ENCODE measurements at regions not wholly inside any gene's neighbourhood (a gene's known extent, or its start where the extent isn't known, plus 50 kb on each side); places are given as distances from the start of the nearest gene placed in this dataset.
A peak's percentile ranks its signal among the peaks of the same experiment; 100 is the strongest.

GRCh38 chr1:221945669-221946068 lies 203.8 kb upstream of the DUSP10 start:
- DNase-seq, result no peak

GRCh38 chr1:221944247-221944870 lies 202.5 kb upstream of the DUSP10 start:
- DNase-seq, result no peak

- no peak for DNase-seq
Measured at GRCh38 chr1:221940631-221941030, 198.7 kb upstream of the DUSP10 start.

GRCh38 chr1:221939607-221940006 lies 197.7 kb upstream of the DUSP10 start:
- no peak for DNase-seq

- no peak for DNase-seq
Measured at GRCh38 chr1:221937155-221937953, 195.5 kb upstream of the DUSP10 start.

GRCh38 chr1:221933814-221934213 lies 191.9 kb upstream of the DUSP10 start:
- DNase-seq, result no peak

- no peak for DNase-seq
Measured at GRCh38 chr1:221926441-221926840, 184.6 kb upstream of the DUSP10 start.

- peak; percentile 7 for DNase-seq
Measured at GRCh38 chr1:221925947-221926346, 184.1 kb upstream of the DUSP10 start.

- DNase-seq, result no peak
Measured at GRCh38 chr1:221923929-221924598, 182.2 kb upstream of the DUSP10 start.

- no peak for DNase-seq
Measured at GRCh38 chr1:221921936-221922335, 180.0 kb upstream of the DUSP10 start.

GRCh38 chr1:221919743-221920142 lies 177.9 kb upstream of the DUSP10 start:
- DNase-seq, result no peak

GRCh38 chr1:221919341-221919740 lies 177.5 kb upstream of the DUSP10 start:
- no peak for DNase-seq

- DNase-seq, result no peak
Measured at GRCh38 chr1:221916176-221916575, 174.3 kb upstream of the DUSP10 start.

GRCh38 chr1:221915764-221916163 lies 173.9 kb upstream of the DUSP10 start:
- DNase-seq, result no peak

GRCh38 chr1:221913351-221913892 lies 171.5 kb upstream of the DUSP10 start:
- no peak for DNase-seq

- DNase-seq, result no peak
Measured at GRCh38 chr1:221912230-221912629, 170.3 kb upstream of the DUSP10 start.

- no peak for DNase-seq
Measured at GRCh38 chr1:221911714-221912113, 169.8 kb upstream of the DUSP10 start.

- DNase-seq, result no peak
Measured at GRCh38 chr1:221910222-221910621, 168.3 kb upstream of the DUSP10 start.

GRCh38 chr1:221908573-221908972 lies 166.7 kb upstream of the DUSP10 start:
- DNase-seq, result no peak

GRCh38 chr1:221907166-221907932 lies 165.5 kb upstream of the DUSP10 start:
- DNase-seq, result no peak

- no peak for DNase-seq
Measured at GRCh38 chr1:221905802-221906201, 163.9 kb upstream of the DUSP10 start.

GRCh38 chr1:221904319-221904718 lies 162.4 kb upstream of the DUSP10 start:
- no peak for DNase-seq

GRCh38 chr1:221903594-221903993 lies 161.7 kb upstream of the DUSP10 start:
- no peak for DNase-seq
